22Rv1 (cell line): ENCODE measurements at regions not wholly inside any gene's neighbourhood (a gene's known extent, or its start where the extent isn't known, plus 50 kb on each side); places are given as distances from the start of the nearest gene placed in this dataset.
"Not testable (repeated sequence)": the region's sequence is repeated elsewhere in the genome, so short reads cannot be mapped to it uniquely, and the experiment has no call there.

Source experiments
- H3K27ac ChIP-seq: fragments of 450-650 bp; 2 replicates; pipeline ENCODE4 v1.5.1; 2017
- ZFX ChIP-seq: fragments of 450-650 bp; IDR thresholded peaks from 2 replicates; pipeline ENCODE4 v1.6.1; 2017; ENCODE audit warnings: antibody characterized with exemption, borderline replicate concordance
- TF ChIP-seq, protein P1 (sequence below): fragments of 450-650 bp; IDR thresholded peaks from 2 replicates; pipeline ENCODE4 v1.5.1; 2017; ENCODE audit warnings: mild to moderate bottlenecking

DNA sequence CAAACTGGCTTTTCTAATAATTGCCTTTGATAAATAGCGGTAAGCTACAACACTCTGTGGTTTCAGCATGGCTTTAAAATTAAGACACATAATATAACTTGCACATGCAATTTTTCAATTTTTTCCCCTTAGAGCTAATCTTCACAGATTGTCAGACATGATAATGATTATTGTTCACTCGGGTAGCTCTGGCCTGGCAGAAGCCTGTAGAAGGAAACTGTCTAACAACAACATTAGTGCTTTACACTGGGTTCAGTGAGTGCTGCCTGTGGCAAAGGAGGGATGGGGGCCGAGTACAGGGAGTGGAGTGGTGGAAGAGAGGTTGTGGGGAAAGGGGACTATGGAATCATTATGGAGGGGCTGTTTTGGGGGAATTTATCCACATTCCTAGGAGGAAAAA lies 67.2 kb upstream of the AUTS2 start:
- TF ChIP-seq, protein P1, sequence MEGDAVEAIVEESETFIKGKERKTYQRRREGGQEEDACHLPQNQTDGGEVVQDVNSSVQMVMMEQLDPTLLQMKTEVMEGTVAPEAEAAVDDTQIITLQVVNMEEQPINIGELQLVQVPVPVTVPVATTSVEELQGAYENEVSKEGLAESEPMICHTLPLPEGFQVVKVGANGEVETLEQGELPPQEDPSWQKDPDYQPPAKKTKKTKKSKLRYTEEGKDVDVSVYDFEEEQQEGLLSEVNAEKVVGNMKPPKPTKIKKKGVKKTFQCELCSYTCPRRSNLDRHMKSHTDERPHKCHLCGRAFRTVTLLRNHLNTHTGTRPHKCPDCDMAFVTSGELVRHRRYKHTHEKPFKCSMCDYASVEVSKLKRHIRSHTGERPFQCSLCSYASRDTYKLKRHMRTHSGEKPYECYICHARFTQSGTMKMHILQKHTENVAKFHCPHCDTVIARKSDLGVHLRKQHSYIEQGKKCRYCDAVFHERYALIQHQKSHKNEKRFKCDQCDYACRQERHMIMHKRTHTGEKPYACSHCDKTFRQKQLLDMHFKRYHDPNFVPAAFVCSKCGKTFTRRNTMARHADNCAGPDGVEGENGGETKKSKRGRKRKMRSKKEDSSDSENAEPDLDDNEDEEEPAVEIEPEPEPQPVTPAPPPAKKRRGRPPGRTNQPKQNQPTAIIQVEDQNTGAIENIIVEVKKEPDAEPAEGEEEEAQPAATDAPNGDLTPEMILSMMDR: no peak
- no peak for TF ChIP-seq ZFX
- no peak overlapping the region for H3K27ac ChIP-seq

DNA sequence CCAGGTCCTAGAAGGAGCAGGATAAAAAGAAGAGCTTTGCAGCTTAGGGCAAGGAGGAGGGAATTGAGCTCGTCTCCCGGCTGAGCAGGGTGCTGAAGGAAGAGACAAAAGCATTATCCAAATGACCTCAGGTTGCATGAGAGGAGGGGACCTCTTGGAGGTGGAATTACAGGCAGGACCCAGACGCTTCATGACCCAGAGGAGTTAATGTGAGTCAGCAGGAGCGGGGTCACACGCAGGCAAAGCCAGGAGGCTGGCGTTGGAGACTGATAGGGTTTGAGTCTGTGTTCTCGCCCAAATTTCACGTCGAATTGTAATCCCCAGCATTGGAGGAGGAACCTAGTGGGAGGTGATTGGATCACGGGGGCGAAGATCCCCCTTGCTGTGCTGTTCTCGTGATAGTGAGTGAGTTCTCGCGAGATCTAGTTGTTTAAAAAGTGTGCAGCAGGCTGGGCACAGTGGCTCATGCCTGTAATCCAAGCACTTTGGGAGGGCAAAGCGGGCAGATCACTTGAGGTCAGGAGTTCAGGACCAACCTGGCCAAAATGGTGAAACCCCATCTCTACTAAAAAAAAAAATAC lies 63.7 kb upstream of the AUTS2 start:
- no peak for TF ChIP-seq ZFX
- TF ChIP-seq, protein P1: no peak
- H3K27ac ChIP-seq: no peak overlapping the region

DNA sequence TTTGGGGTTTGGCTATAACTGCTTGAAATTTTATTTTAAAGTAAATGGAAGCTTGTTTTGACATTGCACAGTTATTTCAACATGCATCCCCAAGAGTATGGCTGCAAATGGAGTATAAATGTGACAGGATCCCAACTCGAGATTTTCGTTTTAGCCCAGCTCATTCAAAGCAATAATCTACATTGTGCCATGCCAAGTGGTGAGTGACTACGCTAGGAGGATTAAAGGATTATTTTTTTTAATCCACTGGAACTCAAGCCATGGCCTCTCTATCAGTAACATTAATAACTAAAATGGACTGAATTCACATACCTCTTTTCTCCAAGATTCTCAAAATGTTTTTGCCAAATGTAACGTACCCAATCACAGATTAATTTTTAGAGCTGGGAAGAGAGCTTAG lies 60.6 kb upstream of the AUTS2 start:
- TF ChIP-seq ZFX: no peak
- TF ChIP-seq, protein P1: no peak
- H3K27ac ChIP-seq: no peak overlapping the region

DNA sequence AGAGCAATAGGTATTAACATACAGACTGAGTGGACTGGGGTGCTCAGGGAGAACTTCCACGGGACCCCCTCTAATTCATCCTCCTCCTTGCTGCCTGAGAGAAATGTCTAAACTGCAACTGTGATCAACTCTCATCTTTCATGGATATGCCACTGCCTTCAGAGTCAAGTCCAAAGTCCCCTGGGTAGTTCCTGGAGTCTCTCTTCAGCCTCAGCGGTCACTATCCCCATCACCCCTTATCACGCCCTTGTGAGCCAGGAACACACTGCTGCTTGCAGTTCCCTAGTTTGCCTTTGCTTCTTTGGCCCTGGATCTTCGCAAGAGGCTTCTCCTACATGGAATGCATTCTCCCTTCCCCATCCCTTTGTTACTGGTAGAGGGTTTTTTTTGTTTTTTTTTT lies 58.7 kb upstream of the AUTS2 start:
- TF ChIP-seq, protein P1: no peak
- no peak for TF ChIP-seq ZFX

DNA sequence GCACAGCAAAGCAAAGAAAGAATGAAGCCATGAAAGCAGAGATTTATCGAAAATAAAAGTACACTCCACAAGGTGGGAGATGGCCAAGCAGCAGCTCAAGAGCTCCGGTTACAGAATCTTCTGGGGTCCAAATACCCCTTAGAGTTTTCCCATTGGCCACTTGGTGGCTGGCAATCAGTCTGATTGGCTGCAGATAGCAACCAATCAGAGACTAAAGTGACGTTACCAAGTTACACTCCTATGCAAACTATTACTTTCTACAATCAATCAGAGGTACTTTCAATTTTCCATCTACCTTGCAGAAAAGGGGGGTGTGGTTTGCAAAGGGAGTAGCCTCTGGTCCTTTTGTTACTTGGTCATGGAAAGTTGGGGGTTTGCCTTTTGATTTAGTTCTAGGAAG lies 58.0 kb upstream of the AUTS2 start:
- no peak overlapping the region for H3K27ac ChIP-seq
- TF ChIP-seq, protein P1: no peak
- no peak for TF ChIP-seq ZFX

More for the DNA sequence above, 58.7 kb upstream of the AUTS2 start:
- no peak overlapping the region for H3K27ac ChIP-seq

DNA sequence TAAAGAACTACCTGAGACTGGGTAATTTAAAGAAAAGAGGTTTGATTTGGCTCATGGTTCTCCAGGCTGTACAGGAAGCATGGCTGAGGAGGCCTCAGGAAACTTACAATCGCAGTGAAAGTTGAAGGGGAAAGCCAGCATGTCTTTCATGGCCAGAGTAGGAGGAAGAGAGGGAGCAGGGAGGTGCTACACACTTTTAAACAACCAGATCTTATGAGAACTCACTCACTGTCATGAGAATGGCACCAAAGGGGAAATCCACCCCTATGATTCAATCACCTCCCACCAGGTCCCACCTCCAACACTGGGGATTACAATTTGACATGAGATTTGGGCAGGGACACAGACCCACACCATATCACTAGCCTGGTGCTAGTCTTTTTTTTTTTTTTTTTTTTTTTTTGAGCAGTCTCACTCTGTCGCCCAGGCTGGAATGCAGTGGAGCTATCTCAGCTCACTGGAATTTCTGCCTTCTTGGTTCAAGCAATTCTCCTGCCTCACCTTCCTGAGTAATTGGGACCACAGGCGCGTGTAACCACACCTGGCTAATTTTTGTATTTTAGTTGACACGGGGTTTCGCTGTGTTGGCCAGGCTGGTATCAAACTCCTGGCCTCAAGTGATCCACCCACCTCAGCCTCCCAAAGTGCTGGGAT lies 56.4 kb upstream of the AUTS2 start:
- not testable (repeated sequence) for H3K27ac ChIP-seq

DNA sequence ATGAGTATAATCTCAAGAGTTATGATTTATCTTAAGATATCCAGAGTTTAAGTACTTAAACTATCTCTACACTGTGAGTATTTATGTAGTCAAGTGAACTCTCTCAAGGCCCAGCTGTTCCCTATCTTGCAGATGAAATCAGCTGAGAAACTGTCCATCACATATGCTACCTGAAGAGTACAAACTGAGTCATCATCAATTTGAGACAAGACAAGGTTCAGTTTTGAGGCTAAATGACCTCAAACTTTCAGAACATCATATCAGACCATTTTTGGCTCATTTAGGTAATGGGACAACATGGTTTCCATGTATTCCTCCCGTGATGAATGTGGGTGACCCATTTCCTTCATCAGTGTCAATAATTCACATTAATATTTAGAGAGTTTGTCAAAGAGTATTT lies 53.1 kb upstream of the AUTS2 start:
- no peak for TF ChIP-seq ZFX
- TF ChIP-seq, protein P1: no peak
- H3K27ac ChIP-seq: no peak overlapping the region
